IPS DF 6.9 (cell line): ENCODE measurements at regions not wholly inside any gene's neighbourhood (a gene's known extent, or its start where the extent isn't known, plus 50 kb on each side); places are given as distances from the start of the nearest gene placed in this dataset.

Experiments used
- DNase-seq: peaks from one replicate; pipeline ENCODE4 v3.0.0-alpha.2; 2013; ENCODE audit warnings: low read depth, low spot score
- H3K27ac ChIP-seq: one replicate; pipeline ENCODE4 v1.5.1; 2013; ENCODE audit warnings: low read length, control low read depth
- H3K27me3 ChIP-seq: 2 replicates; pipeline ENCODE4 v1.6.1; 2013; ENCODE audit warnings: mild to moderate bottlenecking, low read length; ENCODE audit not compliant: control insufficient read depth, insufficient read depth
- H3K36me3 ChIP-seq: 2 replicates; pipeline ENCODE4 v1.6.1; 2013; ENCODE audit warnings: low read length; ENCODE audit not compliant: control insufficient read depth, insufficient read depth
- H3K4me1 ChIP-seq: 2 replicates; pipeline ENCODE4 v1.6.1; 2013; ENCODE audit warnings: low read length; ENCODE audit not compliant: control insufficient read depth, insufficient read depth
- H3K4me3 ChIP-seq: 2 replicates; pipeline ENCODE4 v1.5.1; 2013; ENCODE audit warnings: mild to moderate bottlenecking, low read length
- H3K9me3 ChIP-seq: 2 replicates; pipeline ENCODE4 v1.6.1; 2013; ENCODE audit warnings: low read length, inconsistent platforms; ENCODE audit not compliant: control insufficient read depth, insufficient read depth
- WGBS: extraction: QIAGEN DNeasy Blood & Tissue Kit; methylation state at CpG from one replicate; pipeline ENCODE4 v1.1.7; 2013; ENCODE audit warnings: mixed read lengths, missing lambda C conversion rate; ENCODE audit not compliant: insufficient read length, insufficient coverage; 5-methylcytosine and 5-hydroxymethylcytosine counted together

GRCh38 chr13:38012096-38012495 lies 142.5 kb upstream of the TRPC4 start:
- WGBS = no CpG with 5 or more reads among the region's 4 CpGs
- no peak overlapping the region for H3K27ac ChIP-seq
- no peaks in the 10 kb centered on the region for H3K36me3 ChIP-seq
- H3K9me3 ChIP-seq = no peaks in the 10 kb centered on the region
- no peak for DNase-seq
- H3K27me3 ChIP-seq = no peaks in the 10 kb centered on the region
- H3K4me1 ChIP-seq = no peaks in the 10 kb centered on the region
- no peak overlapping the region for H3K4me3 ChIP-seq

- Histone ChIP-seq H3K4me1 (no peaks in the 10 kb centered on the region), H3K9me3 (no peaks in the 10 kb centered on the region), H3K36me3 (no peaks in the 10 kb centered on the region), H3K4me3 (no peak overlapping the region), H3K27ac (no peak overlapping the region), H3K27me3 (no peaks in the 10 kb centered on the region)
- DNase-seq = no peak
- WGBS = no CpG with 5 or more reads among the region's 3 CpGs
These were observed 139.1 kb upstream of the TRPC4 start for GRCh38 chr13:38008636-38009035.

- no peaks in the 10 kb centered on the region for H3K27me3 ChIP-seq
- H3K9me3 ChIP-seq = no peaks in the 10 kb centered on the region
- no CpG with 5 or more reads among the region's 7 CpGs for WGBS
- no peak for DNase-seq
- H3K27ac ChIP-seq = no peak overlapping the region
- no peaks in the 10 kb centered on the region for H3K36me3 ChIP-seq
- H3K4me3 ChIP-seq = no peak overlapping the region
- no peaks in the 10 kb centered on the region for H3K4me1 ChIP-seq
These were observed 133.0 kb upstream of the TRPC4 start for GRCh38 chr13:38002606-38003005.

GRCh38 chr13:37997641-37998040 lies 128.1 kb upstream of the TRPC4 start:
- H3K4me1 ChIP-seq = no peaks in the 10 kb centered on the region
- no peak for DNase-seq
- H3K36me3 ChIP-seq = no peaks in the 10 kb centered on the region
- no peaks in the 10 kb centered on the region for H3K27me3 ChIP-seq
- H3K9me3 ChIP-seq = no peaks in the 10 kb centered on the region
- no peak overlapping the region for H3K4me3 ChIP-seq
- no peak overlapping the region for H3K27ac ChIP-seq

- Histone ChIP-seq H3K27me3 (no peaks in the 10 kb centered on the region), H3K9me3 (no peaks in the 10 kb centered on the region), H3K27ac (no peak overlapping the region), H3K4me1 (no peaks in the 10 kb centered on the region), H3K4me3 (no peak overlapping the region), H3K36me3 (no peaks in the 10 kb centered on the region)
- no peak for DNase-seq
- WGBS = no CpG with 5 or more reads among the region's 1 CpG
These were observed 125.5 kb upstream of the TRPC4 start for GRCh38 chr13:37995092-37995491.

GRCh38 chr13:37986811-37987210 lies 117.2 kb upstream of the TRPC4 start:
- Histone ChIP-seq H3K36me3 (no peaks in the 10 kb centered on the region), H3K27me3 (no peaks in the 10 kb centered on the region), H3K4me1 (no peaks in the 10 kb centered on the region), H3K4me3 (no peak overlapping the region), H3K27ac (no peak overlapping the region), H3K9me3 (no peaks in the 10 kb centered on the region)
- no peak for DNase-seq
- no CpG with 5 or more reads among the region's 1 CpG for WGBS

- Histone ChIP-seq H3K4me1 (no peaks in the 10 kb centered on the region), H3K9me3 (no peaks in the 10 kb centered on the region), H3K27me3 (no peaks in the 10 kb centered on the region), H3K27ac (no peak overlapping the region), H3K4me3 (no peak overlapping the region), H3K36me3 (no peaks in the 10 kb centered on the region)
- DNase-seq = no peak
- WGBS = no CpG with 5 or more reads among the region's 5 CpGs
These were observed 115.7 kb upstream of the TRPC4 start for GRCh38 chr13:37985281-37985680.

- WGBS = no CpG with 5 or more reads among the region's 6 CpGs
- Histone ChIP-seq H3K9me3 (no peaks in the 10 kb centered on the region), H3K4me1 (no peaks in the 10 kb centered on the region), H3K27me3 (no peaks in the 10 kb centered on the region), H3K27ac (no peak overlapping the region), H3K4me3 (no peak overlapping the region), H3K36me3 (no peaks in the 10 kb centered on the region)
- DNase-seq = peak; percentile 48
These were observed 114.8 kb upstream of the TRPC4 start for GRCh38 chr13:37984357-37984756.

- Histone ChIP-seq H3K4me3 (no peak overlapping the region), H3K27me3 (no peaks in the 10 kb centered on the region), H3K36me3 (no peaks in the 10 kb centered on the region), H3K4me1 (no peaks in the 10 kb centered on the region), H3K9me3 (no peaks in the 10 kb centered on the region), H3K27ac (no peak overlapping the region)
- no peak for DNase-seq
These were observed 112.4 kb upstream of the TRPC4 start for GRCh38 chr13:37981932-37982331.

GRCh38 chr13:37978680-37979079 lies 109.1 kb upstream of the TRPC4 start:
- Histone ChIP-seq H3K27me3 (no peaks in the 10 kb centered on the region), H3K4me1 (no peaks in the 10 kb centered on the region), H3K36me3 (no peaks in the 10 kb centered on the region), H3K4me3 (no peak overlapping the region), H3K9me3 (no peaks in the 10 kb centered on the region), H3K27ac (no peak overlapping the region)
- no peak for DNase-seq
- WGBS = no CpG with 5 or more reads among the region's 2 CpGs

GRCh38 chr13:37968555-37968954 lies 99.0 kb upstream of the TRPC4 start:
- H3K27ac ChIP-seq = no peak overlapping the region
- no peak for DNase-seq
- WGBS = no CpG with 5 or more reads among the region's 2 CpGs
- no peaks in the 10 kb centered on the region for H3K4me1 ChIP-seq
- H3K9me3 ChIP-seq = no peaks in the 10 kb centered on the region
- H3K27me3 ChIP-seq = no peaks in the 10 kb centered on the region
- no peaks in the 10 kb centered on the region for H3K36me3 ChIP-seq
- H3K4me3 ChIP-seq = no peak overlapping the region
